SK-N-SH (cell line): ENCODE measurements at regions not wholly inside any gene's neighbourhood (a gene's known extent, or its start where the extent isn't known, plus 50 kb on each side); places are given as distances from the start of the nearest gene placed in this dataset.
"Not testable (repeated sequence)": the region's sequence is repeated elsewhere in the genome, so short reads cannot be mapped to it uniquely, and the experiment has no call there.

ENCODE experiments used
- CTCF ChIA-PET: fragments of 300-600, 350-600 bp; formaldehyde crosslinking; extraction: SDS; loops from one replicate; lab custom pipeline; 2021; lab: Yijun Ruan, JAX
- POLR2A ChIA-PET: fragments of 350-600 bp; sonication (Branson Sonifier 250); formaldehyde crosslinking; extraction: SDS; loops from one replicate; lab custom pipeline; 2020; ENCODE audit warnings: antibody characterized with exemption, inconsistent platforms; lab: Yijun Ruan, JAX
- DNase-seq: peaks from one replicate; pipeline ENCODE4 v3.0.0; 2012
- H2AFZ ChIP-seq: fragments of 200-600 bp; sonication (generic); 2 replicates; pipeline ENCODE4 v1.8.1; 2016; ENCODE audit warnings: antibody characterized with exemption, mild to moderate bottlenecking, low read depth
- H3F3A ChIP-seq: fragments of 200-600 bp; sonication (generic); replicated peaks from 2 replicates; pipeline ENCODE3; 2016; ENCODE audit warnings: antibody characterized with exemption, mild to moderate bottlenecking; ENCODE audit not compliant: insufficient read depth
- H3K27ac ChIP-seq, 2 experiments: fragments of 200-500 bp in 1 of 2; fragments of 200-600 bp in 1 of 2; sonication (Bioruptor generic) in 1 of 2; sonication (generic), shearing (Covaris generic) in 1 of 2; 2 replicates each; pipeline versions ENCODE4 v1.5.1 to v1.6.1; 2014 to 2016; ENCODE audit warnings: low read depth in 2 of 2, inconsistent platforms in 1 of 2, low read length in 1 of 2, mild to moderate bottlenecking in 1 of 2, mixed read lengths in 1 of 2
- H3K27me3 ChIP-seq: fragments of 200-600 bp; sonication (generic), shearing (Covaris generic); 2 replicates; pipeline ENCODE4 v1.6.1; 2016; ENCODE audit warnings: mixed run types; ENCODE audit not compliant: insufficient read depth
- H3K36me3 ChIP-seq, 2 experiments: fragments of 200-500 bp in 1 of 2; fragments of 200-600 bp in 1 of 2; sonication (Bioruptor generic) in 1 of 2; sonication (generic) in 1 of 2; replicated peaks in 1 of 2; 2 replicates each; pipeline versions ENCODE3 to v1.5.1; 2014 to 2016; ENCODE audit warnings: low read length in 1 of 2, mild to moderate bottlenecking in 1 of 2; ENCODE audit not compliant: insufficient read depth in 2 of 2, control insufficient read depth in 1 of 2
- H3K4me1 ChIP-seq, 2 experiments: fragments of 200-500 bp in 1 of 2; fragments of 200-600 bp in 1 of 2; sonication (Bioruptor generic) in 1 of 2; sonication (generic), shearing (Covaris generic) in 1 of 2; 2 replicates each; pipeline versions ENCODE4 v1.5.1 to v1.6.1; 2014 to 2016; ENCODE audit warnings: low read depth in 1 of 2, low read length in 1 of 2, mixed run types in 1 of 2; ENCODE audit not compliant: insufficient read depth in 2 of 2, control insufficient read depth in 1 of 2
- H3K4me2 ChIP-seq: fragments of 200-600 bp; sonication (generic), shearing (Covaris generic); 2 replicates; pipeline ENCODE4 v1.6.1; 2017; ENCODE audit warnings: mixed run types
- H3K4me3 ChIP-seq, 2 experiments: fragments of 200-500 bp in 1 of 2; fragments of 200-600 bp in 1 of 2; sonication (Bioruptor generic) in 1 of 2; sonication (generic), shearing (Covaris generic) in 1 of 2; 2 replicates each; pipeline versions ENCODE4 v1.5.1 to v1.8.1; 2014 to 2016; ENCODE audit warnings: low read depth in 2 of 2, inconsistent platforms in 1 of 2, low read length in 1 of 2, mild to moderate bottlenecking in 1 of 2, mixed read lengths in 1 of 2, moderate library complexity in 1 of 2
- H3K79me2 ChIP-seq: fragments of 200-600 bp; sonication (generic); 2 replicates; pipeline ENCODE4 v1.8.1; 2017; ENCODE audit warnings: mild to moderate bottlenecking; ENCODE audit not compliant: insufficient read depth
- H3K9ac ChIP-seq: fragments of 200-600 bp; sonication (generic); 2 replicates; pipeline ENCODE4 v1.6.1; 2017; ENCODE audit warnings: mixed run types
- H3K9me2 ChIP-seq: fragments of 200-600 bp; sonication (generic); 2 replicates; pipeline ENCODE4 v1.6.1; 2017; ENCODE audit warnings: mixed run types
- H3K9me3 ChIP-seq: fragments of 200-600 bp; sonication (generic); 2 replicates; pipeline ENCODE4 v1.6.1; 2017; ENCODE audit warnings: mixed run types, mild to moderate bottlenecking, moderate library complexity
- H4K20me1 ChIP-seq: fragments of 200-600 bp; sonication (generic); 2 replicates; pipeline ENCODE4 v1.6.1; 2017; ENCODE audit warnings: mild to moderate bottlenecking, mixed run types; ENCODE audit not compliant: insufficient read depth
- EZH2phosphoT487 ChIP-seq: fragments of 200-600 bp; sonication (generic); IDR thresholded peaks from 2 replicates; pipeline ENCODE4 v1.6.1; 2017; ENCODE audit warnings: low read depth, mixed run types, mild to moderate bottlenecking, antibody characterized with exemption, moderate library complexity, borderline replicate concordance
- FOSL2 ChIP-seq: IDR thresholded peaks from 2 replicates; pipeline ENCODE4 v1.4.0; 2012; ENCODE audit warnings: low read depth, mild to moderate bottlenecking, moderate library complexity, borderline replicate concordance
- GATA2 ChIP-seq: sonication (generic); formaldehyde crosslinking; IDR thresholded peaks from 2 replicates; pipeline ENCODE4 v1.5.0; 2020; ENCODE audit warnings: mild to moderate bottlenecking, missing genetic modification reagents
- MEF2A ChIP-seq: IDR thresholded peaks from 2 replicates; pipeline ENCODE4 v1.4.0; 2012; ENCODE audit warnings: low read depth, borderline replicate concordance
- MXI1 ChIP-seq: IDR thresholded peaks from 2 replicates; pipeline ENCODE4 v1.6.1; 2012; ENCODE audit warnings: mild to moderate bottlenecking, low read depth, low read length, improper control_type of control experiment
- POLR2AphosphoS5 ChIP-seq: IDR thresholded peaks from 2 replicates; pipeline ENCODE4 v1.6.1; 2012; ENCODE audit warnings: low read depth, low read length
- RXRA ChIP-seq: IDR thresholded peaks from 2 replicates; pipeline ENCODE4 v1.4.0; 2012; ENCODE audit warnings: low read depth, mild to moderate bottlenecking, borderline replicate concordance
- SMC3 ChIP-seq: IDR thresholded peaks from 2 replicates; pipeline ENCODE4 v1.6.1; 2012; ENCODE audit warnings: low read depth, low read length, improper control_type of control experiment
- TCF12 ChIP-seq: IDR thresholded peaks from 2 replicates; pipeline ENCODE4 v1.4.0; 2012
- TEAD4 ChIP-seq: IDR thresholded peaks from 2 replicates; pipeline ENCODE4 v1.4.0; 2012; ENCODE audit warnings: mild to moderate bottlenecking, borderline replicate concordance; ENCODE audit not compliant: insufficient read depth
- YY1 ChIP-seq: IDR thresholded peaks from 2 replicates; pipeline ENCODE4 v1.4.0; 2012; ENCODE audit warnings: low read depth, mild to moderate bottlenecking
- WGBS: methylation state at CpG from one replicate; pipeline ENCODE4 v1.1.6; 2017; ENCODE audit warnings: low lambda C conversion rate; 5-methylcytosine and 5-hydroxymethylcytosine counted together
- TF ChIP-seq, protein P1 (sequence below): IDR thresholded peaks from 2 replicates; pipeline ENCODE4 v1.4.0; 2012; ENCODE audit warnings: low read depth, borderline replicate concordance
- TF ChIP-seq, protein P2 (sequence below): fragments of 150-350 bp; IDR thresholded peaks from 2 replicates; pipeline ENCODE4 v1.6.1; 2016; ENCODE audit warnings: mild to moderate bottlenecking, low read depth, low read length
- TF ChIP-seq, protein P3 (sequence below): IDR thresholded peaks from 2 replicates; pipeline ENCODE4 v1.6.1; 2012; ENCODE audit warnings: mild to moderate bottlenecking, low read depth, low read length, moderate library complexity
- TF ChIP-seq, protein P4 (sequence below): fragments of 150-350 bp; IDR thresholded peaks from 2 replicates; pipeline ENCODE4 v1.6.1; 2017; ENCODE audit warnings: antibody characterized with exemption, low read length, low read depth, borderline replicate concordance

DNA sequence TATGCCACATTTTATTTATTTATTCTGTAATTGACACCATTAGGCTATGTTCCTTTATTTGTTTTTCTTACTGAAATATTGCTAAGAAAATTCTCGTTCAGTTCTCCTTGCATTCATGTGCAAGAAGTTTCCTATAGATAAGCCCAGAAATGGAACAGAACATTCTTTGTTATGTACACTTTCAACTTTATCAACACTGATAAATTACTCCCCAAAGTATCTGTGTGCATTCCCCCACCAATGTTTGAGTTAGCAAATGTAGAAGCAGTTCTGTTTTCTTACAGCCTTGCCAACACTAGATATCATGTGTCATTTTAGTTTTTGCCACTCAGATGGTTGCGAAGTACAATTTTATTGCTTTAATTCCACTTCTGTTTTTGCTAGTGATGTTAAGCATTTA is 166.4 kb upstream of the NPY2R start:
- Histone ChIP-seq H3K4me1 (no peaks in the 10 kb centered on the region), H3K9me2 (no peaks in the 10 kb centered on the region), H3F3A (no peaks in the 10 kb centered on the region), H3K9me3 (no peaks in the 10 kb centered on the region), H4K20me1 (no peaks in the 10 kb centered on the region), H3K27ac (no peak overlapping the region), H3K4me2 (no peak overlapping the region), H3K4me3 (no peak overlapping the region), H3K79me2 (no peaks in the 10 kb centered on the region), H3K27me3 (no peaks in the 10 kb centered on the region), H2AFZ (no peak overlapping the region), H3K36me3 (no peaks in the 10 kb centered on the region), H3K9ac (no peak overlapping the region)
- DNase-seq, result no peak
- TF ChIP-seq, protein P1, sequence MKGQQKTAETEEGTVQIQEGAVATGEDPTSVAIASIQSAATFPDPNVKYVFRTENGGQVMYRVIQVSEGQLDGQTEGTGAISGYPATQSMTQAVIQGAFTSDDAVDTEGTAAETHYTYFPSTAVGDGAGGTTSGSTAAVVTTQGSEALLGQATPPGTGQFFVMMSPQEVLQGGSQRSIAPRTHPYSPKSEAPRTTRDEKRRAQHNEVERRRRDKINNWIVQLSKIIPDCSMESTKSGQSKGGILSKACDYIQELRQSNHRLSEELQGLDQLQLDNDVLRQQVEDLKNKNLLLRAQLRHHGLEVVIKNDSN, result no peak
- TF ChIP-seq FOSL2 (no peak), SMC3 (no peak), MEF2A (no peak)
- TF ChIP-seq, protein P2, sequence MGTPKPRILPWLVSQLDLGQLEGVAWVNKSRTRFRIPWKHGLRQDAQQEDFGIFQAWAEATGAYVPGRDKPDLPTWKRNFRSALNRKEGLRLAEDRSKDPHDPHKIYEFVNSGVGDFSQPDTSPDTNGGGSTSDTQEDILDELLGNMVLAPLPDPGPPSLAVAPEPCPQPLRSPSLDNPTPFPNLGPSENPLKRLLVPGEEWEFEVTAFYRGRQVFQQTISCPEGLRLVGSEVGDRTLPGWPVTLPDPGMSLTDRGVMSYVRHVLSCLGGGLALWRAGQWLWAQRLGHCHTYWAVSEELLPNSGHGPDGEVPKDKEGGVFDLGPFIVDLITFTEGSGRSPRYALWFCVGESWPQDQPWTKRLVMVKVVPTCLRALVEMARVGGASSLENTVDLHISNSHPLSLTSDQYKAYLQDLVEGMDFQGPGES, result no peak
- 39% methylated on average over 2 of the region's 2 CpGs for WGBS
- ChIA-PET POLR2A (no interaction called here), CTCF (no interaction called here)

DNA sequence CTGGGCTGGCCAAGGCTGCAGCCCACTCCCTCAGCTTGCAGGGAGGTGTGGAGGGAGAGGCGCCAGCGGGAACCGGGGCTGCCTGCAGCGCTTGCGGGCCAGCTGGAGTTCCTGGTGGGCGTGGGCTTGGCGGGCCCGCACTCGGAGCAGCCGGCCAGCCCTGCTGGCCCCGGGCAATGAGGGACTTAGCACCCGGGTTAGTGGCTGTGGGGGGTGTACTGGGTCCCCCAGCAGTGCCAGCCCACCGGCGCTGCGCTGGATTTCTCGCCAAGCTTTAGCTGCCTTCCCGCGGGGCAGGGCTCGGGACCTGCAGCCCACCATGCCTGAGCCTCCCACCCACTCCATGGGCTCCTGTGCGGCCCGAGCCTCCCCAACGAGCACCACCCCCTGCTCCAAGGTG is 164.2 kb upstream of the NPY2R start:
- POLR2A ChIA-PET, H3K79me2 ChIP-seq: not testable (repeated sequence)

DNA sequence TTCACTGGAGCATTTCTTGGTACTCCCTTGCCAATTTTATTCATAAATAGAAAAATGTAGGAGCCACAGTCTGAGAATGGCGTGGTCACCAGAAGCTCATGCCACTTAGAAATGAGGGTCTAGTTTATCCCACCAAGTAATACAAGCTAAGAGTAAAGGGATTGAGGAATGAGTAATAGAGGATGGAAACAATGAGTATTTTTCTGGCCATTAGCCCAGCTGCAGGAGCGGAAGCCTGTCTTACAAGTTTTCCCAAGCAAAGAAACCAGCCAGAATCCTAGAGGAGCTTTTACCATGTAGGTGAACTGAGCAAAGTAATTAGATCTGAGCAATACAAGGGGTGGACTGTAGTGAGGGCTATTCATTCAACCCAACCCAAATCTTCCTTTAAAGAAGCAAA is 160.7 kb upstream of the NPY2R start:
- no peak for DNase-seq
- TF ChIP-seq TCF12 (no peak), YY1 (no peak), GATA2 (CRISPR knock-in tag) (no peak), RXRA (no peak), MXI1 (no peak), POLR2AphosphoS5 (no peak), TEAD4 (no peak), EZH2phosphoT487 (no peak)
- TF ChIP-seq, protein P3, sequence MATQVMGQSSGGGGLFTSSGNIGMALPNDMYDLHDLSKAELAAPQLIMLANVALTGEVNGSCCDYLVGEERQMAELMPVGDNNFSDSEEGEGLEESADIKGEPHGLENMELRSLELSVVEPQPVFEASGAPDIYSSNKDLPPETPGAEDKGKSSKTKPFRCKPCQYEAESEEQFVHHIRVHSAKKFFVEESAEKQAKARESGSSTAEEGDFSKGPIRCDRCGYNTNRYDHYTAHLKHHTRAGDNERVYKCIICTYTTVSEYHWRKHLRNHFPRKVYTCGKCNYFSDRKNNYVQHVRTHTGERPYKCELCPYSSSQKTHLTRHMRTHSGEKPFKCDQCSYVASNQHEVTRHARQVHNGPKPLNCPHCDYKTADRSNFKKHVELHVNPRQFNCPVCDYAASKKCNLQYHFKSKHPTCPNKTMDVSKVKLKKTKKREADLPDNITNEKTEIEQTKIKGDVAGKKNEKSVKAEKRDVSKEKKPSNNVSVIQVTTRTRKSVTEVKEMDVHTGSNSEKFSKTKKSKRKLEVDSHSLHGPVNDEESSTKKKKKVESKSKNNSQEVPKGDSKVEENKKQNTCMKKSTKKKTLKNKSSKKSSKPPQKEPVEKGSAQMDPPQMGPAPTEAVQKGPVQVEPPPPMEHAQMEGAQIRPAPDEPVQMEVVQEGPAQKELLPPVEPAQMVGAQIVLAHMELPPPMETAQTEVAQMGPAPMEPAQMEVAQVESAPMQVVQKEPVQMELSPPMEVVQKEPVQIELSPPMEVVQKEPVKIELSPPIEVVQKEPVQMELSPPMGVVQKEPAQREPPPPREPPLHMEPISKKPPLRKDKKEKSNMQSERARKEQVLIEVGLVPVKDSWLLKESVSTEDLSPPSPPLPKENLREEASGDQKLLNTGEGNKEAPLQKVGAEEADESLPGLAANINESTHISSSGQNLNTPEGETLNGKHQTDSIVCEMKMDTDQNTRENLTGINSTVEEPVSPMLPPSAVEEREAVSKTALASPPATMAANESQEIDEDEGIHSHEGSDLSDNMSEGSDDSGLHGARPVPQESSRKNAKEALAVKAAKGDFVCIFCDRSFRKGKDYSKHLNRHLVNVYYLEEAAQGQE, result no peak
- TF ChIP-seq, protein P4, sequence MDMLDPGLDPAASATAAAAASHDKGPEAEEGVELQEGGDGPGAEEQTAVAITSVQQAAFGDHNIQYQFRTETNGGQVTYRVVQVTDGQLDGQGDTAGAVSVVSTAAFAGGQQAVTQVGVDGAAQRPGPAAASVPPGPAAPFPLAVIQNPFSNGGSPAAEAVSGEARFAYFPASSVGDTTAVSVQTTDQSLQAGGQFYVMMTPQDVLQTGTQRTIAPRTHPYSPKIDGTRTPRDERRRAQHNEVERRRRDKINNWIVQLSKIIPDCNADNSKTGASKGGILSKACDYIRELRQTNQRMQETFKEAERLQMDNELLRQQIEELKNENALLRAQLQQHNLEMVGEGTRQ, result no peak
- TF ChIP-seq, protein P1, result no peak

More for the DNA sequence above, 164.2 kb upstream of the NPY2R start:
- no CpG with 5 or more reads among the region's 22 CpGs for WGBS
- H3F3A ChIP-seq, DNase-seq, H2AFZ ChIP-seq, H3K4me1 ChIP-seq, H3K27me3 ChIP-seq, H3K4me2 ChIP-seq, H3K4me3 ChIP-seq, H3K9me2 ChIP-seq, H3K9ac ChIP-seq, H3K36me3 ChIP-seq, H3K9me3 ChIP-seq, H4K20me1 ChIP-seq, H3K27ac ChIP-seq, CTCF ChIA-PET: not testable (repeated sequence)

More for the DNA sequence above, 160.7 kb upstream of the NPY2R start:
- ChIA-PET CTCF (interaction anchor here (1.0 kb wide), 1 partner anchor 161 kb away, joined by 3 read pairs; the partner anchor contains the start of gene NPY2R), POLR2A (no interaction called here)
- Histone ChIP-seq H3K27ac (peak overlapping the region in 1 of 2 experiments; percentile 34; a peak in 1 of 4 replicates), H3K9me2 (no peaks in the 10 kb centered on the region), H3K36me3 (no peaks in the 10 kb centered on the region), H4K20me1 (no peaks in the 10 kb centered on the region), H3K4me3 (no peak overlapping the region), H2AFZ (no peak overlapping the region), H3K4me2 (no peak overlapping the region), H3K9ac (no peak overlapping the region), H3F3A (no peaks in the 10 kb centered on the region), H3K4me1 (no peaks in the 10 kb centered on the region), H3K27me3 (no peaks in the 10 kb centered on the region), H3K79me2 (no peaks in the 10 kb centered on the region), H3K9me3 (no peaks in the 10 kb centered on the region)
- 17% methylated on average over 2 of the region's 2 CpGs for WGBS
